GM19023 (cell line): ENCODE measurements at regions not wholly inside any gene's neighbourhood (a gene's known extent, or its start where the extent isn't known, plus 50 kb on each side); places are given as distances from the start of the nearest gene placed in this dataset.

ENCODE experiments used
- ATAC-seq: cut with Tn5 transposase; IDR thresholded peaks from one replicate; pipeline ENCODE4 v1.9.1; 2021; ENCODE audit warnings: mild to moderate bottlenecking, moderate library complexity; ENCODE audit not compliant: unreplicated experiment

GRCh38 chr1:5661196-5662085, 330.8 kb downstream of the NPHP4 start:
- no peak for ATAC-seq

- ATAC-seq = no peak
Observed at GRCh38 chr1:5660141-5660935, 331.9 kb downstream of the NPHP4 start.

GRCh38 chr1:5659606-5660005, 332.6 kb downstream of the NPHP4 start:
- no peak for ATAC-seq

- no peak for ATAC-seq
Observed at GRCh38 chr1:5658340-5659316, 333.6 kb downstream of the NPHP4 start.

GRCh38 chr1:5651964-5652821, 340.0 kb downstream of the NPHP4 start:
- no peak for ATAC-seq

GRCh38 chr1:5651473-5651872, 340.8 kb downstream of the NPHP4 start:
- no peak for ATAC-seq

GRCh38 chr1:5651027-5651410, 341.2 kb downstream of the NPHP4 start:
- no peak for ATAC-seq

- ATAC-seq = no peak
Observed at GRCh38 chr1:5650283-5651026, 341.8 kb downstream of the NPHP4 start.

- no peak for ATAC-seq
Observed at GRCh38 chr1:5649795-5650194, 342.4 kb downstream of the NPHP4 start.

GRCh38 chr1:5649166-5649551, 343.1 kb downstream of the NPHP4 start:
- no peak for ATAC-seq

- no peak for ATAC-seq
Observed at GRCh38 chr1:5648410-5649165, 343.6 kb downstream of the NPHP4 start.

GRCh38 chr1:5647234-5647633, 345.0 kb downstream of the NPHP4 start:
- ATAC-seq = no peak

- ATAC-seq = no peak
Observed at GRCh38 chr1:5646486-5647149, 345.6 kb downstream of the NPHP4 start.

GRCh38 chr1:5645929-5646328, 346.3 kb downstream of the NPHP4 start:
- ATAC-seq = no peak

GRCh38 chr1:5645135-5645399, 347.2 kb downstream of the NPHP4 start:
- ATAC-seq = no peak

- ATAC-seq = no peak
Observed at GRCh38 chr1:5644281-5645134, 347.7 kb downstream of the NPHP4 start.

GRCh38 chr1:5643360-5644107, 348.7 kb downstream of the NPHP4 start:
- no peak for ATAC-seq
